ENCODE measurements at regions not wholly inside any gene's neighbourhood (a gene's known extent, or its start where the extent isn't known, plus 50 kb on each side); places are given as distances from the start of the nearest gene placed in this dataset.

DNA sequence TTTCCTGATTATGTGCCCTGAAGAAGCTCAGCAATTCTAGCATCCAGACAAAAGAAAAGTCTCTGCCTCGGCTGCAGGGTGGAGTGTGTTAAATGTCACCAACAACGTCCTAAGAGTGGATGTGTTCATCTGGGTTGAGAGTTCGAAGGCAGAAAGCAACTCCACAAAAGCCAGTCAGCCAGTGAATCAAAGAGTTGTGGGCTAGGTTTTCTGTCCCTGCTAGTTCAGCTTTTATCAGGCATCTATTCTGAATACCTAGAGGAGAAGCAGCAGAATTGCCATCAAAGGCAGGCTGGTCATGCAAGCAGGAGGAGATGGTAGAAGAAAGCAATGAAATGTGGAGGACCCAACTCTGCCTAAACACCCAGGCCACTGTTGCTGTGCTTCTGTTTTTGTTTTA is 205.2 kb downstream of the KLF6 start:
- Mint-ChIP-seq H3K4me1 (ENCODE audit: low read depth) (peaks cover 51% of the 10 kb centered on the region), H3K27ac (peak overlapping the region; percentile 90), H3K9me3 (no peaks in the 10 kb centered on the region), H3K36me3 (ENCODE audit: low read depth) (no peaks in the 10 kb centered on the region), H3K27me3 (no peaks in the 10 kb centered on the region), H3K4me3 (peak overlapping the region; percentile 27)
- intact Hi-C loops (cut with micrococcal nuclease): loop anchor here (5.0 to 10.0 kb wide), 2 partner anchors 113 to 185 kb away; no protein-coding TSS in a partner anchor

DNA sequence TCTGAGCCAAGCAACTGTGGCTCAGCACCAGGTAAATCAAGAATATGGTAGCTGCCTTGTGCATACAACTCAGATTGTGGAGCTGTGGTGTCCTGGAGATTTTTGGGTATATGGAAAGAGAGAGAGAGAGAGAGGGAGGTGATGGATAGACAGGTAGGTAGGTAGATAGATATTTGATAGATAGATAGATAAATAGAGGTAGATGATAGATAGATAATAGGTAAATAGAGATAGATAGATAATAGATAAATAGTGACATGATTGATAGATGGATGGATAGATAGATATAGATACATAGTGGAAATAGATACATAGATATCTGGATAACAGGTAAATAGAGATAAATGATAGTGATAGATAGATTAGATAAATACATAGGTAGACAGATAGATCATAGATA is 206.3 kb downstream of the KLF6 start:
- Mint-ChIP-seq H3K36me3 (ENCODE audit: low read depth) (no peaks in the 10 kb centered on the region), H3K4me1 (ENCODE audit: low read depth) (peaks cover 51% of the 10 kb centered on the region), H3K27ac (peak overlapping the region; percentile 90), H3K4me3 (peak overlapping the region; percentile 17), H3K9me3 (no peaks in the 10 kb centered on the region), H3K27me3 (no peaks in the 10 kb centered on the region)
- intact Hi-C loops (cut with micrococcal nuclease): no loop called here

- H3K27me3 Mint-ChIP-seq: no peaks in the 10 kb centered on the region
- H3K27ac Mint-ChIP-seq: peak overlapping the region; percentile 90
- peak overlapping the region; percentile 17 for H3K4me3 Mint-ChIP-seq
- peaks cover 51% of the 10 kb centered on the region for H3K4me1 Mint-ChIP-seq (ENCODE audit: low read depth)
- no peaks in the 10 kb centered on the region for H3K9me3 Mint-ChIP-seq
- intact Hi-C loops (cut with micrococcal nuclease): no loop called here
- no peaks in the 10 kb centered on the region for H3K36me3 Mint-ChIP-seq (ENCODE audit: low read depth)
Measured at GRCh38 chr10:3578159-3578558, 206.8 kb downstream of the KLF6 start.

DNA sequence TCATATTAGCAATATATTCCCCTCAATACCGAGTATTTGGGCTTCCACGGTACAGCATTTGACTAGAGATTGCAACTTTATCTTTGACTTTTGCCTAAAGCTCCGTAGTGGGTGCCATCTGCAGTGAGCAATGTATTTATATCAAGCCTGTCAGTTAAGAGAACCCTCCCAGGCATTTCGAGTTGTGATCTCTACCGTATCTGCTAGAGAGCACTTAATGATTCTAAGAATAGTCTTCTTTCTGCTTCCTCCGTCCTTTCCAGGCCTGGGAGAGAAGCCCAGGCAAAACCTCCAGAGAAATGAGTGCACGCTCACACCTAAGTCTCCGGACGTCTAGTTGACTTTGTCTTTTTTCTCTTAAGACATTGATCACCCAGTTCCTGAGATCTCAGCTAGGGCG is 210.6 kb downstream of the KLF6 start:
- intact Hi-C loops (cut with micrococcal nuclease): no loop called here
- Mint-ChIP-seq H3K36me3 (ENCODE audit: low read depth) (no peaks in the 10 kb centered on the region), H3K27ac (no peak overlapping the region), H3K9me3 (no peaks in the 10 kb centered on the region), H3K4me3 (no peak overlapping the region), H3K27me3 (no peaks in the 10 kb centered on the region), H3K4me1 (ENCODE audit: low read depth) (peaks cover 56% of the 10 kb centered on the region)

DNA sequence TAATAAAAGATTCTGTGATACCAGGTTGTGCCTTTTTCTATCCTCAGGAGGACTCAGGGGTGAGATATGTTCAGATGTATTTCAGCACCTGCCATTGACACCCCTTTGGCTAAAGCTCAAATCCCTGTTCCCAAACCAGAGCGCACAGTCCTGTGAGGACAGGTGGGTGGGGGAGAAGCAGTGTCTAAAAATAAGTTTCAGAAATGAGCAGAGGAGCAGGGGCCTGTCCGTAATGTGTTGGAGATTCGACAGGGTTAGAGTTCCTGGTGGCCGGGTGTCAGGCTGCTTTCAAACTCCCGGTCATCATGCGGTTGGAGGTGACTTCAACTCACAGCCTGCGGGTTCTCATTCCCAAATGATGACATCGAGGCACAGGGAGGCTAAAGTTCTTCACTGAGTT is 211.5 kb downstream of the KLF6 start:
- H3K9me3 Mint-ChIP-seq: no peaks in the 10 kb centered on the region
- H3K27ac Mint-ChIP-seq: no peak overlapping the region
- H3K36me3 Mint-ChIP-seq (ENCODE audit: low read depth): no peaks in the 10 kb centered on the region
- H3K4me3 Mint-ChIP-seq: no peak overlapping the region
- H3K4me1 Mint-ChIP-seq (ENCODE audit: low read depth): peaks cover 47% of the 10 kb centered on the region
- H3K27me3 Mint-ChIP-seq: no peaks in the 10 kb centered on the region
- intact Hi-C loops (cut with micrococcal nuclease): no loop called here

DNA sequence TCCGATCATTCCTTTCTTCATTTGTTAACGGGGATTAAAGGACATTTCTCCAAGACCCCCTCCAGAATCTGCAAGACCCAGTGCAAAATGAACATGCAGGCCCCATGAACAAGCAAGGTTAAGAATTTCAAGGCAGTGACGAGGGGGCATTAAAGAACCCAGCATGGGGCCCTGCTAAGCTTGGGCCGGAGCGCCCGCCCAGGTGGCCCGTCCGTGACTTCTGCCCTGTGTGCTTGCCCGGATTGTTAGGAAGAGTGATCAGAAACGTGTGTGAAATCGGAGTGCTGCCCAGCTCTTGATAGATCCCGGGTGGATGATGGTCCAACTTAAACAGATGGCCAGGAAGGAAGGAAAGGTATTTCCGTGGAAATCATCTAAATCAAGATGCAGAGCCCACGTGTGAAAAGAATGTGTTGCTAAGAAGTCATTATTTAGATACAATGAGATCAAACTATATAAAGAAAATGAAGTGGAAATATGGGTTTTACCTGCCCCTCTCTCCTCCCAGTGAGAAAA is 213.6 kb downstream of the KLF6 start:
- no peak overlapping the region for H3K4me3 Mint-ChIP-seq
- H3K9me3 Mint-ChIP-seq: no peaks in the 10 kb centered on the region
- H3K4me1 Mint-ChIP-seq (ENCODE audit: low read depth): peaks cover 40% of the 10 kb centered on the region
- intact Hi-C loops (cut with micrococcal nuclease): no loop called here
- no peaks in the 10 kb centered on the region for H3K27me3 Mint-ChIP-seq
- no peaks in the 10 kb centered on the region for H3K36me3 Mint-ChIP-seq (ENCODE audit: low read depth)
- peak overlapping the region; percentile 84 for H3K27ac Mint-ChIP-seq

- H3K4me3 Mint-ChIP-seq: peak overlapping the region; percentile 2
- H3K4me1 Mint-ChIP-seq (ENCODE audit: low read depth): peaks cover 35% of the 10 kb centered on the region
- peak overlapping the region; percentile 84 for H3K27ac Mint-ChIP-seq
- H3K36me3 Mint-ChIP-seq (ENCODE audit: low read depth): no peaks in the 10 kb centered on the region
- no peaks in the 10 kb centered on the region for H3K27me3 Mint-ChIP-seq
- intact Hi-C loops (cut with micrococcal nuclease): no loop called here
- H3K9me3 Mint-ChIP-seq: peaks cover 4% of the 10 kb centered on the region
Measured at GRCh38 chr10:3570855-3571266, 214.1 kb downstream of the KLF6 start.

DNA sequence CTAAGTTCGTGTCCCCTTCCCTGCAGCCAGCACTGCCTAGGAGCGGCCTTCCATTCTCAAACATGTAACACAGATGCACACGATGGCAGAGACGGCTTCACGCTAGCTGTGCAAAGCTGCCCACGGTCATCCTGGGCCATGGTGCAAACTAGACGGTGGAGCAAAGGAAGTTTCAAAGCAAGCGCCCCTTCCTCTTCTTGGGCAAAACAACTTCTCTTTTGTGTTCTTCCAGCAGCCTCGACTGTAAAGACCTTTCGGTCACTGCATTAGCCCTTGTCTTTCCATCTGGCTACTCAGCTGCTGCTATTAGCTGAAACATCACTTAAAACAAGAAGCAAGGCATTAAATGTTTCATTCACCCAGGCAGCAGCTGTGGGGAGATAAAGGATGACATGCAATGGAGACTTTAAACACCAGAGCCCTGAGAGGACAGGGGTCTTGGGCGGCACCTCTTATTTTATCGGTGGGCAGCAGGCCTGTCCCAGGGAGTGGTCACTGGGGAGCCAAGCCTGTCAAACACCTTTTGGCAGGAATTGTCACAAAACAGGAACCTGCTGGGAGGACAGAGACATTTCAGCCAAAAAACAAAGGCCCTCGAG is 214.8 kb downstream of the KLF6 start:
- Mint-ChIP-seq H3K9me3 (peaks cover 10% of the 10 kb centered on the region), H3K4me3 (peak overlapping the region; percentile 2), H3K36me3 (ENCODE audit: low read depth) (no peaks in the 10 kb centered on the region), H3K27ac (peak overlapping the region; percentile 84), H3K27me3 (no peaks in the 10 kb centered on the region), H3K4me1 (ENCODE audit: low read depth) (peaks cover 34% of the 10 kb centered on the region)
- intact Hi-C loops (cut with micrococcal nuclease): no loop called here

- peaks cover 34% of the 10 kb centered on the region for H3K4me1 Mint-ChIP-seq (ENCODE audit: low read depth)
- intact Hi-C loops (cut with micrococcal nuclease): no loop called here
- H3K9me3 Mint-ChIP-seq: peaks cover 10% of the 10 kb centered on the region
- H3K27me3 Mint-ChIP-seq: no peaks in the 10 kb centered on the region
- no peak overlapping the region for H3K4me3 Mint-ChIP-seq
- no peak overlapping the region for H3K27ac Mint-ChIP-seq
- no peaks in the 10 kb centered on the region for H3K36me3 Mint-ChIP-seq (ENCODE audit: low read depth)
Measured at GRCh38 chr10:3568983-3569382, 216.0 kb downstream of the KLF6 start.

- Mint-ChIP-seq H3K4me1 (ENCODE audit: low read depth) (peaks cover 34% of the 10 kb centered on the region), H3K27me3 (no peaks in the 10 kb centered on the region), H3K9me3 (peaks cover 10% of the 10 kb centered on the region), H3K36me3 (ENCODE audit: low read depth) (no peaks in the 10 kb centered on the region), H3K27ac (no peak overlapping the region), H3K4me3 (no peak overlapping the region)
- intact Hi-C loops (cut with micrococcal nuclease): no loop called here
Measured at GRCh38 chr10:3568392-3568791, 216.6 kb downstream of the KLF6 start.

DNA sequence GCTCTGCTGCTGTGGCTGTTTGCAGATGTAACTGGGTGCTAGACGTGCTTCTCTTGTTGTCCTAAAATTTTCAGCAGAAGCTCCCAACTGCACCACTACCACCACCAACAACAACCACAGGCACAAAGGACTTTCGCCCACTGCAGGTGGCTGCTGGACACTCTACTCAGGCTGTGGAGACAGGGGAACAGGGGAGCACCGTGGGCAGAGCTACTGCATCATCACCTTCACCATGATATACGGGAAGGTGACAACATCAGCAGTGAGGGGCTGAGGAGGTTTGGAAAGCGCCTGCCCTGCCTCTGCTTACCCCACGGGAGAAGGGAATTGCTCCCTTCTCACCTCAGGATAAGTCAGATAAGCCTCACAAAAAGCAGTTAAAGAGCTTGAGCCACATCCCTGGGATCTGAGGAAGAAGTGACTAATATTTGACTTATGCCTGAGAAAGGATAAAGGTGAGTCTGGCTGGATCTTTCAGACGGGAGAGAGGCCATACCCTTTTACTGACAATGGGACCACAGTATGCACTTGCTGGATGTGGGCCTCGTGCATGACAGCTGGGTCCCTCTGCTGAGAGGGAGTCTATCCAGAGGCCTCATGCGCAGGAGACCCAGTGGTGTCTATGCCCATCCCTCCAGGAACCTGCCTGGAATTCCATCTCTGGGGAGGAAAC is 217.6 kb downstream of the KLF6 start:
- no peak overlapping the region for H3K27ac Mint-ChIP-seq
- H3K4me3 Mint-ChIP-seq: no peak overlapping the region
- no peaks in the 10 kb centered on the region for H3K27me3 Mint-ChIP-seq
- peaks cover 10% of the 10 kb centered on the region for H3K9me3 Mint-ChIP-seq
- intact Hi-C loops (cut with micrococcal nuclease): no loop called here
- H3K4me1 Mint-ChIP-seq (ENCODE audit: low read depth): peaks cover 30% of the 10 kb centered on the region
- H3K36me3 Mint-ChIP-seq (ENCODE audit: low read depth): no peaks in the 10 kb centered on the region

DNA sequence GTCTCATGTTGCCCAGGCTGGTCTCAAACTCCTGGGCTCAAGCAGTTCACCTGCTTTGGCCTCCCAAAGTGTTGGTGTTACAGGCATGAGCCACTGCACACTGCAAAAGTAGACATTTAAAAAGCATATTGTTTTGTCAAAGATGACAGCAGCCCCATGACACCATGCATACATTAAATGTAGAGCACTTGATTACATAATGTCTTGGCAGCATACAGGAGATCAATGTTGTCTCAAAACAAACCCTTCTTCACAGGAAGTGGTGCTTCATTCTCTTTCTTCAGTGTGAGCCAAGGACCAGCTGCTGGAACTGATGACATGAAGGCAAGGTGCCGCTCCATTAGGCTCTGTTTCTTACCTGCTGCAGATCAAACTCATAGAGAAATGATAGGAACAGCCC is 218.4 kb downstream of the KLF6 start:
- H3K36me3 Mint-ChIP-seq (ENCODE audit: low read depth): no peaks in the 10 kb centered on the region
- H3K27me3 Mint-ChIP-seq: no peaks in the 10 kb centered on the region
- H3K4me3 Mint-ChIP-seq: no peak overlapping the region

DNA sequence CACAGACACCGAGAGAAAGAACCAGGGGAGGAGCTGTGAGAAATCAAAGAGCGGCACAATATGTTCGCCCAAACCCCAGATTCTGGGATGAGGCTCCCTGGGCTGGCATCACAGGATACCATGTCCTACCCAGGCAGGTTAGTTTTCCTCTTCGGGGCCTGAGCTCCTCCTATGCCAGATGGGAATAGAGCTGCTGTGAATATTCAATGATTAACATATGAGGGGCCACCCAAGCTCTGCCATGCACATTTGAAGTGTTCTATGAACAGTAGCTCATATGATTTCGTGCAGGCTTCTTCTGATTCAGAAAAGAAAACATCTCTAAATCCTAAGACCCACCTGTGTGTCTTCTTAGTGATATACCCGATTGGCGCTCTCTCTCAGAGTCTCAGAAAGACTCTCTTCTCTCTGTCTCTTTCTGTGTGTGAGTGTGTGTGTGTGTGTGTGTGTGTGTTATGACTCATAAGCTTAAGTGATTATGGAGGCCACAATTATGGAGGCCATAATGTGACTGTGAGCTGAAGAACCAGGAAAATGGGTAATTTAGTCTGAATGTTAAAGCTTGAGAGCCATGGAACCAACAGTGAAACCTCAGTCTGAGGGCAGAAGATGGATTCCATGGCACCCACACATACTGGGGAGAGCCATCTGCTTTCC is 220.5 kb downstream of the KLF6 start:
- H3K4me3 Mint-ChIP-seq: no peak overlapping the region
- no peak overlapping the region for H3K27ac Mint-ChIP-seq
- intact Hi-C loops (cut with micrococcal nuclease): no loop called here
- peaks cover under 1% of the 10 kb centered on the region for H3K4me1 Mint-ChIP-seq (ENCODE audit: low read depth)
- no peaks in the 10 kb centered on the region for H3K36me3 Mint-ChIP-seq (ENCODE audit: low read depth)
- H3K27me3 Mint-ChIP-seq: no peaks in the 10 kb centered on the region
- peaks cover 10% of the 10 kb centered on the region for H3K9me3 Mint-ChIP-seq

More for the DNA sequence above, 218.4 kb downstream of the KLF6 start:
- peaks cover 10% of the 10 kb centered on the region for H3K9me3 Mint-ChIP-seq
- no peak overlapping the region for H3K27ac Mint-ChIP-seq
- intact Hi-C loops (cut with micrococcal nuclease): no loop called here
- H3K4me1 Mint-ChIP-seq (ENCODE audit: low read depth): peaks cover 22% of the 10 kb centered on the region

GRCh38 chr10:3563298-3563697 is 221.7 kb downstream of the KLF6 start:
- intact Hi-C loops (cut with micrococcal nuclease): no loop called here
- Mint-ChIP-seq H3K27ac (no peak overlapping the region), H3K4me3 (no peak overlapping the region), H3K27me3 (no peaks in the 10 kb centered on the region), H3K36me3 (ENCODE audit: low read depth) (no peaks in the 10 kb centered on the region), H3K4me1 (ENCODE audit: low read depth) (no peaks in the 10 kb centered on the region), H3K9me3 (peaks cover 10% of the 10 kb centered on the region)
